CD8-positive, alpha-beta memory T cell (primary cell): ENCODE measurements at regions not wholly inside any gene's neighbourhood (a gene's known extent, or its start where the extent isn't known, plus 50 kb on each side); places are given as distances from the start of the nearest gene placed in this dataset.

Experiments
- CTCF ChIA-PET: fragments of 350-600 bp; sonication (Branson Sonifier 250); formaldehyde crosslinking; loops from one replicate; lab custom pipeline; 2021; ENCODE audit warnings: antibody characterized with exemption; lab: Charles Lee
- POLR2A ChIA-PET: fragments of 350-600 bp; sonication (Branson Sonifier 250); formaldehyde crosslinking; loops from one replicate; lab custom pipeline; 2021; ENCODE audit warnings: antibody characterized with exemption; lab: Charles Lee
- DNase-seq, 5 donors: peaks; one replicate each; pipeline versions ENCODE4 v3.0.0 to v3.0.0-alpha.2; 2020 to 2022; ENCODE audit warnings: mixed read lengths in 1 of 5
- H3K27ac ChIP-seq: one replicate; pipeline ENCODE4 v1.7.0; 2013; ENCODE audit warnings: low read depth, mild to moderate bottlenecking, low read length, moderate library complexity
- H3K27me3 ChIP-seq: 2 replicates; pipeline ENCODE4 v1.7.0; 2013; ENCODE audit warnings: low read length, mild to moderate bottlenecking; ENCODE audit not compliant: insufficient read depth, poor library complexity, severe bottlenecking
- H3K36me3 ChIP-seq: 2 replicates; pipeline ENCODE4 v1.7.0; 2013; ENCODE audit warnings: mild to moderate bottlenecking, low read length, moderate library complexity; ENCODE audit not compliant: insufficient read depth
- H3K4me1 ChIP-seq: 2 replicates; pipeline ENCODE4 v1.7.0; 2013; ENCODE audit warnings: mild to moderate bottlenecking, low read length, moderate library complexity; ENCODE audit not compliant: insufficient read depth
- H3K4me3 ChIP-seq: 2 replicates; pipeline ENCODE4 v1.7.0; 2013; ENCODE audit warnings: mild to moderate bottlenecking, low read length
- H3K9me3 ChIP-seq: 2 replicates; pipeline ENCODE4 v1.7.0; 2013; ENCODE audit warnings: mild to moderate bottlenecking, low read length
- H3K27ac Mint-ChIP-seq, 8 donors: one replicate each; pipeline ENCODE4 v1.8.0; 2020 to 2021; ENCODE audit warnings: mixed read lengths in 8 of 8, mild to moderate bottlenecking in 6 of 8, inconsistent platforms in 3 of 8, moderate library complexity in 3 of 8
- H3K27me3 Mint-ChIP-seq, 2 donors: one replicate each; pipeline ENCODE4 v1.8.0; 2020 to 2021; ENCODE audit warnings: mixed read lengths in 2 of 2, mild to moderate bottlenecking in 1 of 2, moderate library complexity in 1 of 2
- H3K36me3 Mint-ChIP-seq, 3 donors: one replicate each; pipeline ENCODE4 v1.8.0; 2020 to 2021; ENCODE audit warnings: mixed read lengths in 3 of 3, inconsistent platforms in 1 of 3, mild to moderate bottlenecking in 1 of 3
- H3K4me1 Mint-ChIP-seq, 3 donors: one replicate each; pipeline ENCODE4 v1.8.0; 2020 to 2021; ENCODE audit warnings: mixed read lengths in 3 of 3, inconsistent platforms in 1 of 3, mild to moderate bottlenecking in 1 of 3
- H3K4me3 Mint-ChIP-seq, 7 donors: one replicate each; pipeline ENCODE4 v1.8.0; 2020 to 2021; ENCODE audit warnings: mixed read lengths in 7 of 7, mild to moderate bottlenecking in 6 of 7, moderate library complexity in 4 of 7, inconsistent platforms in 2 of 7
- H3K9me3 Mint-ChIP-seq, 5 donors: one replicate each; pipeline ENCODE4 v1.8.0; 2020 to 2022; ENCODE audit warnings: mixed read lengths in 5 of 5, mild to moderate bottlenecking in 3 of 5, moderate library complexity in 2 of 5, inconsistent platforms in 1 of 5

DNA sequence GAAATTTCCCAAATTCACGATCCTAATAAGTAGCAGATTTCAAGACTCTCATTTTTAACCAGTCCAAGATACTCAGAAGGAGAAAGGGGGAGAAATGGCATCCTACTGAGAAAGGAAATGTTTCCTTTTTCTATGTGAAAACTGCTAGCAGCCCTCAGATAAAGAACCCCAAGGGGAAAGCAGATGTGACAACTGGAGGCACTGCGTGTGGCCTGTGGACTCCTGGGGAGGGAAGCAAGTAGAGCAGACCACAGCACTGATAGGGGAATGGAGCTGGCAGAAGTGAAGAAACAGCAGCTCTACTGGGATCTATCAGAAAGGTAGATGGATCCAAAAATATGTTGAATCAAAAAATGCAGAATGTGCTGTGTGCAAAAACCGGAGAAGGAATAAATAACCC, 239.7 kb upstream of the API5 start:
- CTCF ChIA-PET = no interaction called here
- Mint-ChIP-seq H3K27ac (no peak overlapping the region), H3K9me3 (peaks cover 3 to 18% (median 13%) of the 10 kb centered on the region in 5 donors), H3K4me3 (no peak overlapping the region), H3K27me3 (peaks cover 0 to 1% of the 10 kb centered on the region in 2 donors), H3K36me3 (no peaks in the 10 kb centered on the region), H3K4me1 (no peaks in the 10 kb centered on the region)
- Histone ChIP-seq H3K36me3 (no peaks in the 10 kb centered on the region), H3K27me3 (no peaks in the 10 kb centered on the region), H3K9me3 (no peaks in the 10 kb centered on the region), H3K4me1 (no peaks in the 10 kb centered on the region), H3K27ac (no peak overlapping the region), H3K4me3 (no peak overlapping the region)
- DNase-seq = no peak
- POLR2A ChIA-PET = no interaction called here

DNA sequence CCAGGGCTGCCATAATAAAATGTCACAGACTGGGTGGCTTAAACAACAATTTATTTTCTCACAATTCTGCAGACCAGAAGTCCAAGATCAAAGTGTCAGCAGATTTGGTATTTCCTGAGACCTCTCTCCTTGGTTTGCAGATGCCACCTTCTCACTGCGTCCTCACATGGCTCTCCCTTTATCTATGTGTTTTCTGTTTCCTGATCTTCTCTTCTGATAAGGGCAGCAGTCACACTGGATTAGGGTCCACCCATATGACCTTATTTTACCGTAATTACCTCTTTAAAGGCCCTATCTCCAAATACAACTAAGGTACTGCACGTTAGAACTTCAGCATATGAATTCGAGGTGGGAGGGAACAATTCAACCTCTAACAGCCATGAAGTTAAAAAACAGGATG, 238.9 kb upstream of the API5 start:
- DNase-seq = no peak
- H3K9me3 ChIP-seq = no peaks in the 10 kb centered on the region
- ChIA-PET CTCF (no interaction called here), POLR2A (no interaction called here)
- H3K4me3 ChIP-seq = no peak overlapping the region
- no peak overlapping the region for H3K4me3 Mint-ChIP-seq
- no peak overlapping the region for H3K27ac ChIP-seq
- H3K4me1 ChIP-seq = no peaks in the 10 kb centered on the region
- H3K4me1 Mint-ChIP-seq = no peaks in the 10 kb centered on the region
- no peak overlapping the region for H3K27ac Mint-ChIP-seq
- no peaks in the 10 kb centered on the region for H3K27me3 ChIP-seq
- no peaks in the 10 kb centered on the region for H3K27me3 Mint-ChIP-seq
- H3K36me3 ChIP-seq = no peaks in the 10 kb centered on the region
- H3K36me3 Mint-ChIP-seq = no peaks in the 10 kb centered on the region
- peaks cover 0 to 14% (median 12%) of the 10 kb centered on the region in 5 donors for H3K9me3 Mint-ChIP-seq

DNA sequence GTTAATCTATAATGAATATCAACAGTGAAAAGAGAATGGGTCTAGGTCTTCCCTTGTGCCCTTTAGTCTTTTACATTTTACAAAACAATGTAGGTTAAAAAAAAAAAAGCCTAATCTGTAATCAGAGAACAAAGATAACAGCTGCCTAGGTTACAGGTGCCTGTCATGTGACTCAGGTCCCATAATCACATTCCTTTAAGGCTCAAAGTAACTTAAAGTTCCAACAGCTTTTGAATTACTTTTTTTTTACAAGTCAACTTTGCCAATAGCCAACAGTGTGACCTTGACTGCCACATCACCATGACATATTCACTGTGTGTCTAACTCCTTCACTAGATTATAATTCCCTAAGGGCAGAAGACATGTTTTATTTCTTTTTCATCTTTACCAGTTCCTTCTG, 237.0 kb upstream of the API5 start:
- Mint-ChIP-seq H3K4me3 (no peak overlapping the region), H3K36me3 (no peaks in the 10 kb centered on the region), H3K27me3 (peaks cover 0 to 2% of the 10 kb centered on the region in 2 donors), H3K27ac (no peak overlapping the region), H3K4me1 (no peaks in the 10 kb centered on the region), H3K9me3 (peaks cover 0 to 14% (median 11%) of the 10 kb centered on the region in 5 donors)
- DNase-seq = no peak
- no peak overlapping the region for H3K27ac ChIP-seq
- no peaks in the 10 kb centered on the region for H3K27me3 ChIP-seq
- ChIA-PET CTCF (no interaction called here), POLR2A (no interaction called here)
- no peaks in the 10 kb centered on the region for H3K4me1 ChIP-seq
- H3K4me3 ChIP-seq = no peak overlapping the region
- no peaks in the 10 kb centered on the region for H3K36me3 ChIP-seq
- no peaks in the 10 kb centered on the region for H3K9me3 ChIP-seq

DNA sequence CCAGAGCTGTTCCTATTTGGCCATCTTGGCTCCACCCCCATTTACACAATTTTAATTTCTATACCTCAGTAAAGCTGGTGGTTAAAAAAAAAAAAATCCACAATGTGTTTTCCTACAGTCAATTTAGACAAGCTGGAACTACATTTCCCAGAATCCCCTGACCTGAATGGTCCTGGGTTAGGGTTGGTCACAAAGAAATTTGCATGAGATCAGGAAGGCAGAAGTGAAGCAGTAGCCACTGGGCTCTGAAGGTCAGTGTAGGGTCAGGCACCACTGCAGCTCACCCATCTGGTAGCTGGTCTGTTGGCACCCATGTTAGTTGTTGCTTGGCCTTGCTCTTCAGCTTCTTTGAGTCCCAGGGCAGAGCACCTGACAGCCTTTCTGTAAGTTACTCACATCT, 210.7 kb upstream of the API5 start:
- Mint-ChIP-seq H3K36me3 (no peaks in the 10 kb centered on the region), H3K4me1 (no peaks in the 10 kb centered on the region), H3K9me3 (peaks cover 0 to 5% (median 2%) of the 10 kb centered on the region in 5 donors), H3K27me3 (no peaks in the 10 kb centered on the region), H3K27ac (no peak overlapping the region), H3K4me3 (no peak overlapping the region)
- Histone ChIP-seq H3K36me3 (no peaks in the 10 kb centered on the region), H3K27me3 (no peaks in the 10 kb centered on the region), H3K27ac (no peak overlapping the region), H3K4me1 (no peaks in the 10 kb centered on the region), H3K4me3 (no peak overlapping the region), H3K9me3 (no peaks in the 10 kb centered on the region)
- CTCF ChIA-PET = no interaction called here
- POLR2A ChIA-PET = no interaction called here
- no peak for DNase-seq

- Mint-ChIP-seq H3K27ac (no peak overlapping the region), H3K4me1 (no peaks in the 10 kb centered on the region), H3K36me3 (no peaks in the 10 kb centered on the region), H3K4me3 (no peak overlapping the region), H3K27me3 (no peaks in the 10 kb centered on the region), H3K9me3 (peaks cover 0 to 1% (median 0%) of the 10 kb centered on the region in 5 donors)
- DNase-seq = no peak
- no peaks in the 10 kb centered on the region for H3K9me3 ChIP-seq
- H3K36me3 ChIP-seq = no peaks in the 10 kb centered on the region
- no peaks in the 10 kb centered on the region for H3K4me1 ChIP-seq
- no peak overlapping the region for H3K4me3 ChIP-seq
- ChIA-PET CTCF (no interaction called here), POLR2A (no interaction called here)
- no peaks in the 10 kb centered on the region for H3K27me3 ChIP-seq
- no peak overlapping the region for H3K27ac ChIP-seq
Measured at GRCh38 chr11:43116071-43116470, 195.7 kb upstream of the API5 start.

GRCh38 chr11:43119275-43119970, 192.4 kb upstream of the API5 start:
- H3K27ac ChIP-seq = no peak overlapping the region
- no peaks in the 10 kb centered on the region for H3K4me1 ChIP-seq
- no peaks in the 10 kb centered on the region for H3K36me3 Mint-ChIP-seq
- H3K27ac Mint-ChIP-seq = no peak overlapping the region
- H3K4me1 Mint-ChIP-seq = no peaks in the 10 kb centered on the region
- ChIA-PET CTCF (no interaction called here), POLR2A (no interaction called here)
- H3K9me3 Mint-ChIP-seq = peaks cover 0 to 1% (median 0%) of the 10 kb centered on the region in 5 donors
- H3K36me3 ChIP-seq = no peaks in the 10 kb centered on the region
- no peak overlapping the region for H3K4me3 Mint-ChIP-seq
- no peak for DNase-seq
- H3K9me3 ChIP-seq = no peaks in the 10 kb centered on the region
- H3K27me3 ChIP-seq = no peaks in the 10 kb centered on the region
- H3K4me3 ChIP-seq = no peak overlapping the region
- no peaks in the 10 kb centered on the region for H3K27me3 Mint-ChIP-seq

GRCh38 chr11:43122546-43122945, 189.2 kb upstream of the API5 start:
- Histone ChIP-seq H3K9me3 (no peaks in the 10 kb centered on the region), H3K27ac (no peak overlapping the region), H3K4me3 (no peak overlapping the region), H3K27me3 (no peaks in the 10 kb centered on the region), H3K36me3 (no peaks in the 10 kb centered on the region), H3K4me1 (no peaks in the 10 kb centered on the region)
- peaks cover 0 to 3% (median 0%) of the 10 kb centered on the region in 5 donors for H3K9me3 Mint-ChIP-seq
- ChIA-PET POLR2A (no interaction called here), CTCF (no interaction called here)
- H3K27ac Mint-ChIP-seq = no peak overlapping the region
- H3K4me1 Mint-ChIP-seq = no peaks in the 10 kb centered on the region
- H3K4me3 Mint-ChIP-seq = no peak overlapping the region
- H3K27me3 Mint-ChIP-seq = no peaks in the 10 kb centered on the region
- H3K36me3 Mint-ChIP-seq = no peaks in the 10 kb centered on the region
- no peak for DNase-seq

- H3K9me3 Mint-ChIP-seq = peaks cover 0 to 3% (median 0%) of the 10 kb centered on the region in 5 donors
- no peak overlapping the region for H3K4me3 Mint-ChIP-seq
- no peak for DNase-seq
- H3K27ac Mint-ChIP-seq = no peak overlapping the region
- ChIA-PET CTCF (no interaction called here), POLR2A (no interaction called here)
- Histone ChIP-seq H3K9me3 (no peaks in the 10 kb centered on the region), H3K4me1 (no peaks in the 10 kb centered on the region), H3K4me3 (no peak overlapping the region), H3K36me3 (no peaks in the 10 kb centered on the region), H3K27me3 (no peaks in the 10 kb centered on the region), H3K27ac (no peak overlapping the region)
- H3K4me1 Mint-ChIP-seq = no peaks in the 10 kb centered on the region
- no peaks in the 10 kb centered on the region for H3K27me3 Mint-ChIP-seq
- no peaks in the 10 kb centered on the region for H3K36me3 Mint-ChIP-seq
Measured at GRCh38 chr11:43123443-43123842, 188.4 kb upstream of the API5 start.
